Activated CD4-positive, alpha-beta T cell treated with anti-CD3 and anti-CD28 coated beads for 24 hours (primary cell): ENCODE measurements at regions not wholly inside any gene's neighbourhood (a gene's known extent, or its start where the extent isn't known, plus 50 kb on each side); places are given as distances from the start of the nearest gene placed in this dataset.
"Not testable (repeated sequence)": the region's sequence is repeated elsewhere in the genome, so short reads cannot be mapped to it uniquely, and the experiment has no call there.

Source experiments
- DNase-seq, 2 donors: peaks; one replicate each; pipeline ENCODE4 v3.0.0-alpha.2; 2020; ENCODE audit warnings: low read depth in 2 of 2

DNA sequence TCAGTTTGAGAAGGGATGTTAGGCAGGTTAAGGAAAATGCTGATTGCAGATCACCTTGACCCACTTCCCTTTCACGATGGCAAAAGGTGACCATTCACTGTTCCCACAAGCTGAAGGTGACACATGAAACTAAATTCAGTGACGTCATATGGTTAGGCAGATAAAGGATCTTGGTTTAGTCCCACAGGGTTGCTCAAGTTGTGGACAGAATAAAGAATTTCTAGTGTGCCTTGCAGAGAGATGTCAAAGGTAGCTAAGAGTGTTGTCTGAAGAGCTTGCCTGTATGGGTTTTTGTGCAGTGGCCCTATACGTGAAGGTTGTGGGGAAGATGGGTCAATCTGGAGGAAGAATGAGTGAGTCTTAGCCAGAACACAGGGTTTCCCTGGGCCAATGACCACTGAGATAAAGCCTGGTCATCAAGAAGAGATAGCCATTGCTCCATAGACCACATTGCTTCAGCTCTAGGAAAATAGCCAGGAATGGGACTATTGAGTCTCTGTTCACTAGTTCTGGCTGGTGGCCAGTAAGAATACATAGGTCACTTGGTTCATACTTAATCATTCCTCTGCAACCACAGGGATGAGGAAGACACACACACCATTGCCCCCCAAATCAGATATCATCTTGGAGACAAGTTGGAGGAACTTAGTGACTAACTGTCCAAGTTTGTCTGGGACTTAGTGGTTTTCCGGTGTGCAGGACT lies 148.5 kb upstream of the ATXN1 start:
- no peak for DNase-seq

DNA sequence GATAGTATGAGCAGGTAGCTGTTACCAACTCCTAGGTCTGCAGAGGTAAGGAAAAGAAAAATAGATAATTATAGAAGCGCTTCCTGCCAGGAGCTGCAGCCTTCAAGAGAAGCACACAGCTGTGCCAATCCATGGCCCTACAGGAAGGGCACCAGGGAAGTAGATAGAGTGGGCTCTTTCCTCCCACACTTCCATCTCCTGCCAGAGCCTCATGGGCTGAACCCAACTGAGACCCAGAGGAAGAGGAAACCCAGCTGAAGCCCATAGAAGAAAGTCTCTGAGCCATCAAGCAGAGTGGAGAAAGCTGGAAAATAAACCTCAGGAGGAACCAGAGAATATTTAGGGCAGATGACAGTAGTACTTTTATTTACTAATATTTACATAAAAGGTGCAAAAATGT lies 146.7 kb upstream of the ATXN1 start:
- no peak for DNase-seq

GRCh38 chr6:16904957-16905356 lies 143.7 kb upstream of the ATXN1 start:
- no peak for DNase-seq

DNA sequence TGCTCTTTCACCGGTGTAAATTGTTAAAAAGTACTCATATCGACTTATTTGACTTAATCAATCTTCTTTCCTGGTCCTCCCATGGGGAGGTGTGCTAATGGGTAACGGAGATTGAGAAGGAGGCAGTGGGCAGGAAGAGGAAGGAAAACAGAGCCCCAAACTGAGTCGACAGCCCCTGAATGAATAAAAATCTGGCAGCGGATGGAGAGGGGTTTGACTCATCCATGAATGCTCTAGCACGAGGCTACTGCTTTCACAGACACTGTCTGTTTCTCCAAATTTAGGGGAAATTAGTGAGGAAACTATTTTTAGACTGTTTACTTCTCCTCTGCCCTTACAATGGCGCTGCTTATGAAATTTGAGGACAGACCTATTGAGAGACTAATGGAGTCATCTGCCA lies 142.2 kb upstream of the ATXN1 start:
- no peak for DNase-seq

DNA sequence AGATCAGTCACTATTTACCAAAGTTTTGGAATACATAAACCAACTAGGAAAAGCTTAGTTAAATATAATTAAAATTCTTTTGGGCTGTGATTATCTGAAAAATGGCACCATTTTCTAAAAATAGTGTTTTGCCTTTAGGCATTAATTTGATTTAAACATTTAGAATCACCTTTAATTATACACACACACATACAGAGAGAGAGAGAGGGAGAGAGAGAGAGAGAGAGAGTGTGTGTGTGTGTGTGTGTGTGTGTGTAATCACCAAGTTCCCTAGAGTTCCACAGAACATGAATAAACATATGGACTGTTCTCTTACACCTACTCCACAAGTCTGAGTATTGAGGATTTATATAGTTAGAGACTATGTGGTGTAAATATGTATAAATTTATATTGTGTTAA lies 141.2 kb upstream of the ATXN1 start:
- DNase-seq = no peak

GRCh38 chr6:16901782-16902181 lies 140.5 kb upstream of the ATXN1 start:
- no peak for DNase-seq

DNA sequence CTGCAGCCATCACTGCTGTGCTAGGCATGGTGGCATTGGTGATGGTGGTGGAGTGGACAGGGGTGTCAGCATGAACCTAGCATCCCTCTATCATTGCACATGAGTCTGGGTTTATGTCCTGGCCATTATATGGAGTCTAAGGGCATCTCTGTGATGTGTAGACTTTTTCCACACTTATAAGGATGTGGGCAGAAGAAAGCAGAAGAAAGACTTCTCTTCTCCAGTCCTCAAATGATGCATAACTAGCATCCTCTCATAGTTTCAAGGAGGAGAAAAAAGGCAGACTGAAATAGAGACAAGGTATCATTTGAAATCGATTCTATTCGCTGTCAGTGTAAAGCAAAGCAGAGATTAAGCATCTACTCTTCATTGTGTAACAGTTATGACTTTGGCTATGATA lies 140.0 kb upstream of the ATXN1 start:
- DNase-seq = no peak

DNA sequence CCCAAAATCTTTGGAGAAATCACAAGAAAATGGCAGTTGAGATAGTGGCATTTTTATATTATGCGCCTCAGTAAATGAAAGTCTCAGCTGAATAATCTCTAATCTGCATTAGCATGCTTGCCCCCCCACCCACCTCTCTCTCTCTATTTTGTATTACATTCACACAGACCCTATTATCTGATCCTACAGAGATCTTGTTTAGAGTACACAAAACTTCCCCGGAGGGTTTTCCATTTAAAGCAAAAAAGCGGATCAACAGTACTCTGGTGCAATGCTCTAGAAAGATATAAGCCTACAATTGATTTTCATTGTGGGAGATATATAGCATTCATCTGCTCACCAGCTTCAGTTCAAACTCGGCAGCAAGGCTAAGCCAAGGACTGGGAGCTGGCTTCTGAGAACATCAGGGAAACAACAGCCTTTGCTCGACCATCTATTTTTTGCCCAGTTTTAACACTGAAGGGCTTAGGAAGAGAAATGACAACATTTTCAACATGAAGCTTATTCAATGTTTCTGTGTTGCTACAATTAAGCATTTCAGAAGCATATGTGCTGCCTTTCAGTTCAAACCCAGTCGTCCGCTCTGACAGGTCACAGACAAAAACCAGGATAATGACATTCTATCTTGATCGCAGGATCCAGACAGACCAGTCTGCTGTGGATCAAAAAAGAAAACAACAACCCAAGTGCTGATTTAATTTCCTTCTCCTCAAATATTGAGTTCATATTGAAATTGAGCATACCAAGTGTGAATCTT lies 137.6 kb upstream of the ATXN1 start:
- no peak for DNase-seq

DNA sequence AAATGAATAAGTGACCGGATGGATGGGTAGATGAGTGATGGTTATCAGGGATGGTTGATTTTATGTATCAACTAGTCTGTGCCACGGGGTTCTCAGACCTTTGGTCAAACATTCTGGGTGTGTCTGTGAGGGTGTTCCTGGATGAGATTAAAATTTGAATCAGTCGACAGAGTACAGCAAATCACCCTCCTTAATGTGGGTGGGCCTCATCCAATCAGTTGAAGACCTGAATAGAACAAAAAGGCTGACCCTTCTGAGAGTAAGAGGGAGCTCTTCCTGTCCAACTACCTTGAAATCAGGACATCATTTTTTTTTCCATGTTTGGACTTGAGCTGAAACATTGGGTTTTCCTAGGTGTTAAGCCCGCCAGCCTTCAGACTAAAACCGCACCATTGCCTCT lies 136.4 kb upstream of the ATXN1 start:
- no peak for DNase-seq

GRCh38 chr6:16894301-16894700 lies 133.0 kb upstream of the ATXN1 start:
- no peak for DNase-seq

GRCh38 chr6:16891110-16891509 lies 129.8 kb upstream of the ATXN1 start:
- not testable (repeated sequence) for DNase-seq

- no peak for DNase-seq
These were observed 124.3 kb upstream of the ATXN1 start for GRCh38 chr6:16885411-16886160.

DNA sequence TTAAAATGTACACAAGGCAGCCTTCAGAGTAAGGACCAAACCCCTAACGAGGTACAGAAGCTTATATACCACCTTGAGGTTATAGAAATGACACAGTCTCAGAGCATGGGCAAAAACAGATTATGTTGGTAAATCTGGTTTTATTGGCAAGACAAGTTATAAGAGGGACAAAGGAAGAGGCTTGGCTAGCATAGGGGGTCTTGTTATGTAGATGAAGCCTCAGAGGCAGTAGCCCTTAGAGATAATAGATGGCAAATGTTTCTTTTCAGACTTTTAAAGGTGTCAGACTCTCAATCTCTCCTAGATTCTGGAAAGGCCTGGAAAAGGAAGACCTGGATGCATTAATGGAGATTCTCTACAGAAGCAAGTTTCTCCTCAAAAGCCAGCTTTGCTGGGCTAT lies 123.3 kb upstream of the ATXN1 start:
- no peak for DNase-seq

DNA sequence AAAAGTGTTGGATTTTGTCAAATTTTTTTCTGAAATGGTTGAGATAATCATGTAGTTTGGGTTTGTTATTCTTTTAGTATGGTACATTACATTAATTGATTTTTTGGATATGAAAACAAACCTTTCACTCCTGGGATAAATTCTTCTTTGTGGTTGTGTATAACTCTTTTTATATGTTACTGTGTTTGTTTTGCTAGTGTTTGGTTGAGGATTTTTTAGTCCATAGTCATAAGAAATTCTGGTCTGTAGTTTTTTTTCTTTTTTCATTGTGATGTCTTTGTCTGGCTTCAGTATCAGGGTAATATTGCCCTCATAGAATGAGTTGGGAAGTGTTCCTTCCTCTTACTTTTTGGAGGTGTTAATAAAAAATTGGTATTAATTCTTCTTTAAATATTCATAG lies 122.2 kb upstream of the ATXN1 start:
- no peak for DNase-seq

DNA sequence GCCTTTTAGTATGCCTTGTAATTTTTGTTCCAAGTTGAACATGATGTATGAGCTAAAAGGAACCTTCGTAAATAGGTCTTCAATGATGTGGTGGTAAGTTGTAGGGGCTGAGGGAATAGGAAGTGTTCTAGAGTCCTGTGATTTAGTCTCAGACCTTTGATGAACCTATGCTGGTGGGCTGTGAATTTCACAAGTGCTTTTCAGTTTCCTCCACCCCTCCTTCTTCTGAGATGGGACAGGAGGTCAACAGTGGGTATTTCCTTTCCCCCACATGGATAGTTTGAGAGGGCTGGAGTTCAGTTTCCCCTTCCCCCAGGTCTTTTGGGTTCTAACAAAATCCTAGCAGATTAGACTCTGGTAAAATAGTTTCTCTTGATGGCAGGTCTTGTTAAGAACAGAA lies 121.0 kb upstream of the ATXN1 start:
- no peak for DNase-seq

GRCh38 chr6:16876852-16877251 lies 115.6 kb upstream of the ATXN1 start:
- DNase-seq = not testable (repeated sequence)

- no peak for DNase-seq
These were observed 114.9 kb upstream of the ATXN1 start for GRCh38 chr6:16876201-16876600.

- DNase-seq = no peak
These were observed 112.4 kb upstream of the ATXN1 start for GRCh38 chr6:16873698-16874097.

- DNase-seq = no peak
These were observed 111.4 kb upstream of the ATXN1 start for GRCh38 chr6:16872543-16873235.

GRCh38 chr6:16871047-16871446 lies 109.8 kb upstream of the ATXN1 start:
- no peak for DNase-seq

DNA sequence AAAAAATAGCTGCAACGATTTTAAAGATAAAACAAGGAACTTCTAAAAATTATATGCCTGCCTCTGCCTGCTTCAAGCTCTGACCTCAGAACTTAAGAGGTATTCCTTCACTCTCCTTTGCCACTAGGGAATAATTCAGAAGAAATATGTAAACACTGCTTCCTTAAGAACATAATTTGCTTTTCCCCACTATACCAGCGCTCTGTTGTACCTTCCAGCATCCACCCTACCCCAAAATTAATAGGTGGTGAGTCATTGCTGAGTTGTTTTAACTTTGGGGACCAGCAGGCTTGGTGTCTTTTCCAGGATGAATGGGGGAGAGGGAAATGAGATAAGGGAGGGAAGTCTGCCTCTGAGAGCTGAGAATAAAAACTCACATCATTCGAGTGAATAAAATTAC lies 107.7 kb upstream of the ATXN1 start:
- DNase-seq = no peak

- DNase-seq = no peak
These were observed 96.8 kb upstream of the ATXN1 start for GRCh38 chr6:16857969-16858592.
